Hematopoietic multipotent progenitor cell treated with erythropoietin and hydrocortisone succinate and interleukin-3 and kit ligand, for 4 days (in vitro differentiated cells): ENCODE measurements at regions not wholly inside any gene's neighbourhood (a gene's known extent, or its start where the extent isn't known, plus 50 kb on each side); places are given as distances from the start of the nearest gene placed in this dataset.

Source experiments
- DNase-seq: peaks from one replicate; pipeline ENCODE4 v3.0.0-alpha.2; 2015

DNA sequence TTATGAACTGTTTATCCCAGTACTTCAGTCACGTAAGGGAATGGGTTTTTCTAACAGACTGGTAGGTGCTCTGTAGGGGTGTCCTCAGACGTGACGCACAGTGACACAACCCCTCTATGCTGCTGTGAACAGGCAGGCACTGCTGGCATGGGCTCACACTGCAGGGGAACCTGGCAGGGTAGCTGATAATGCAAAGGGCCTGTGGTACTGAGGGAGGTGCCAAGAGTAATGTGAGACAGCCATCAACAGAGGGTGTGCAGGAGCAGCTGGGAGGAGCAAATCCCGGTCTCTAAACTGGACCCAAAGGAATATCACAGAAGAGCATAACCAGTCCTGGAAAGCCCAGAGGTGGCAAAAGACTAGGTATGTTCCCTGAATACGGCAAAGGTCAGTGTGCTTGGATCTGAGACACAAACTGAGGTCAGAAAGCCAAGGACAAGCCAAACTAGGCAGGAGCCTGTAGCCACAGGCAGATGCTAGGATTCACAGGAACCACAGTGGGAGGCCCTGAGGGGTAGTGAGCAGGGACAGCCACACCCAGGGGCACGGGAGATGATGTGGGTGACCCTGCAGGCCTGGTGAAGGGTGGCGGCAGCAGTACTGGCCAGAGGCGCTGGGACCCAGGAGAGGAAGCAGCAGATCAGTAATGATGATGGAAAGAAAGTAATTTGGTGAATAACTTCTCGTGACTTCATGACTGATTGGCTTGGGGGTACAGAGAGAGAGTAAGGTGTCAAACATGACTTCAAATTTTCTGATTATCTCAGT is 248.1 kb upstream of the CHRNA7 start:
- no peak for DNase-seq

DNA sequence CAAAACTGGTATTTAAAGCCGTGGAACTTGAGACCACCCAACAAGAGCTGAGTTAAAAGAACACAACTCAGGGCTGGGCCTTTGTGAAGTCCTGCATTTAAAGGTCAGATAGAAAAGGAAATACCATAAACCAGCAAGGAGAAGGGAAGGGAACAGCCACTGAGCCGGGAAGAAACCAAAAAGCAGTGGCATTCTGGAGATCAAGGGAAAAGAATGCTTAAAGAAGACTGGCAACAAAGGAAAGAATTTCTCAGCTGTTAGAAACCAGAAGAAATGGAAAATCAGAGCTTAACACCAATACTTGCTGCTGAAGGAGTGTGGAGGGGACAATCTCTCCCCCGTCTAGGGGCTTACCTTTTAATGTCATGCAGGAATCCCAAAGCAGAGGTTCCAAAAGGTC is 247.4 kb upstream of the CHRNA7 start:
- no peak for DNase-seq

DNA sequence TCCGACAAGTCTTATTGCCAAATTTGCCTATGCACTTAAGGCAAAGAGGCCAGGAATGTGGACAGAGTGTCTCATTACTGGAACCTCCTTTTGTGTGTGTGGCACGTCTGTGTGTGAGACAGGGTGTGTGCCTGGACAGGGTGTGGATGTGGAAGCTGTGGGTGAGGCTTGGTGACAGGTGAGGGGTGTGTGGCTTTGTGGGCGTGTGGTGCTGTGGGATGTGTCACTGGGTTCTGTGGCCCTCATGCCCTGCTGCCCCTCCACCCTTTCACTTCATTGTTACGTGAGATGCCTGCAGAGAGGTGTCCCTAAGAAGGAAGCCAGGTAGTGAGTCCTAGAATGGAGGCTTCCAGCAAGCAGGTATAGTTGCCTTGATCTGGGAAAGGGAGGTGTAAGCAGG is 244.0 kb upstream of the CHRNA7 start:
- DNase-seq, result no peak

DNA sequence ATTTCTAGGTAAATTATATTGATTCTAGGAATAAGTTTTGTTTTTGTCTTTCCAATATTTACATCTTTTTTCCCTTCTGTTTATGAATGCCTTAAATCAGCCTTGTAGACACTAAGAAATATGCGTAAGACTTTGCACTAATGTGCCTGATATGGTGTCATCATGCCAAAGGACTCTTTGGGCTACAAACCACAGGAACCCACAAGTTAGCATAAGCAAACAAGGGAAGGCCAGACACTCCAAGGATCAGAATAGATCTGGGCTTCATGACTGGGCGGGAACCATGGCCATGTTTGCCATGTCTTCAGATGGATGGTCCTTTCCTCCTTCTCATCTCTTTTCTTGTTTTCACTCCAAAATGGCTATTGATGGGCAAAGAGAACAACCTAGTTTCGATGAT is 242.2 kb upstream of the CHRNA7 start:
- no peak for DNase-seq

DNA sequence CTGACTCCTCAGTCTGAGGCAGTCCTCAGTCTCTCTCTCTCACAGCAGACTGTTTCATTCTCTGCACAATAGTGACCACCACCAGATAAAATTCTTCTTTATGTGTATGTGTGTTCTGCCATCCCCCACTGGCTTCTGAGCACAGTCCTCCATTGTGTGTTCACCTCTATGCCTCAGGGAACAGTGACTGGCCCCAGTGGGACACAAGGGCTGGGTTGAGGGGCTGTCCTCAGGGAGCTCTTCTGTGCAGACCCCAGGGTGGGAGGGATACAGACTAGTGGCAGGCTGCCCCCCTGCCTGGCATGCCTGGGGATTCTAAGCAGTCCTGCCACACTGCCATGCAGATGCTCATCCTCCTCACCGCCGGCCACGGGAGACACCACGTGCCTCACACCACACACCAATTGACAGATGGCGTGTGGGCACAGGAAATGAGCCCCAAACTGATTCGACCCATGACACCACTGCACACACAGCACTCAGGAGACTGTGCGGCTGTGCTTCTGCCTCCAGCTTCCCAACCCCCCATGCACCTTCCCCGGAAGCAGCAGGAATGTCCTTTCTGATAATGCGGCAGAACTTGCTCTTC is 237.6 kb upstream of the CHRNA7 start:
- no peak for DNase-seq

- DNase-seq, result no peak
Measured at GRCh38 chr15:31799319-31799714, 231.0 kb upstream of the CHRNA7 start.

- DNase-seq, result no peak
Measured at GRCh38 chr15:31799715-31800321, 230.5 kb upstream of the CHRNA7 start.

DNA sequence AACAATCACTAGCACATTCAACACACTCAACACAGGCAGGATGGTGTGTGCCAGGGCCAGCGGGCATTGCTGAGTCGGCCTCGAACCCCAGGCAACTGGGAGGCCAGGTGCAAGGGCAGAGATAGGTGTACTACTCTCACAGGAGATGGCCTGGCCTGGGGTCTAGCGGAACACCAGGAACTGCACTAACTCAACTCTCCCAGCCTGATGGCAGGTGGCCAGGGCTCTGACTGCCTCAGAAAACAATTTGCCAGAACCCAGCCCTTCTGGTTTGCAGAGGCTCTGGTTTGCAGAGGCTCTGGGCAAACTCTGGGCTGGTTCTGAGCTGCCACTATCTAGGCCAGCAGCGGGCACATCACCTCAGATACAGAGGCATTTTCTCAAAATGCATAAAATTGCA is 229.2 kb upstream of the CHRNA7 start:
- no peak for DNase-seq

GRCh38 chr15:31802761-31803160 is 227.6 kb upstream of the CHRNA7 start:
- DNase-seq, result no peak

DNA sequence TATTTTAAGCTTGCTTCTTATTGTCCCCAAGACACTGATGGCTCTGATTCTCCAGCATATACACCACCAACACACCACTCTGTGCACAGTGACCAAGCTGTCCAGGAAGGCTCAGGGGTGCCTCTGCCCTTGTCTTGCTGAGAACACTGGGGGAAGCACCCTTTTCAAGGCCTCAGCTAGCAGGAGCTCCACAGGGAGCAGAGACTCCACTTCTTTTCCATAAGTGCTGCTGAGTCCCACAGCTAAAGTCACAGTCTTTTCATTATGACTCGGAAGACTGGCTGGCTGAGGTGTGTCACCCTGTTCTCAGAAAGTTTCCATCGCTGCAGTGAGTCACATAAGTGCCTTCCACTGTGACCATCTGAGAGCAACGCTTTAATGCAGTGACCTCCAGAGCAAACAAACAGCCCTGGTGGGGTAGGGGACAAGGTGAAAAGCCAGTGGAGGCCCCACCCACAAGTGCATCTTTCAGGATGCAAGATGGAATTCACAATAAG is 226.9 kb upstream of the CHRNA7 start:
- no peak for DNase-seq

- no peak for DNase-seq
Measured at GRCh38 chr15:31805090-31805662, 225.1 kb upstream of the CHRNA7 start.

DNA sequence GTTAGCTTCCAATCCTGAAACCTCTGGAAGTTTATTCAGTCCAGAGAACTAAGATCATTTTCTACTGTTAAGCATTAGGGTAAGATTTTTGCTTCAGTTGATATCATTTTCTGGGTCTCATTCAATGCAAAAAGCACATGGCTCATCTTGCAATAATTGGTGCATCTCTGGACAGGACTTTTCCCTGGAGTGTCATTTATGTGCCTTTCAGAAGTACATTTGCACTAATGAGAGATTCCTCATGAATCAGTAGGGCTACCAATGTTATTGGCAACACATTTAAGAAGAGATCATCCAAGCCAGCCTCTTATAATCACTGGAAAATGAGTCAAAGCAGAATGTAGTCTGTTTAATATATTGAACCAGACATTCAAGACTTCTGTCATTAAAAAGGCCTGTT is 224.2 kb upstream of the CHRNA7 start:
- DNase-seq, result no peak

DNA sequence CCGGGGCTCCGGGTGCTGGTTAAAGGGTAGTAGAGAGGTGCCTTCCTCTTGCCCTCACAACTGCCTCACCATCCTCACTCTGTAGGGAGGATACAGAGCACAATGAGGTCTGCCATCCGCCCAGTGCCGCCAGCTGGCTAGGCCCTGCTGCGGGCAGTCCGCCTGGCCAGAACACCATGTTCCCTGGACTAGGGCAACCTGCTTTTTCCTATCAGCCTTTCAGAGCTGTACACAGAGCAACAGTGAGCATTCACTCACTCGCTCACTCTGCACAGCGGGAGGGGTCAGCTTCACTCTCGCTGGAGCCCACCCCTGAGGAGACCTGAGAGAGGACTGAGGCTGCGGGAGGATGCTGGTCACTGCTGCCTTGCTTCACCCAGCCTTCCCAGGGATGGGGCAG is 218.7 kb upstream of the CHRNA7 start:
- DNase-seq, result no peak

- DNase-seq, result no peak
Measured at GRCh38 chr15:31814082-31814481, 216.2 kb upstream of the CHRNA7 start.

- DNase-seq, result no peak
Measured at GRCh38 chr15:31815411-31816155, 214.7 kb upstream of the CHRNA7 start.

GRCh38 chr15:31822463-31822862 is 207.9 kb upstream of the CHRNA7 start:
- DNase-seq, result no peak

- no peak for DNase-seq
Measured at GRCh38 chr15:31824024-31824423, 206.3 kb upstream of the CHRNA7 start.

DNA sequence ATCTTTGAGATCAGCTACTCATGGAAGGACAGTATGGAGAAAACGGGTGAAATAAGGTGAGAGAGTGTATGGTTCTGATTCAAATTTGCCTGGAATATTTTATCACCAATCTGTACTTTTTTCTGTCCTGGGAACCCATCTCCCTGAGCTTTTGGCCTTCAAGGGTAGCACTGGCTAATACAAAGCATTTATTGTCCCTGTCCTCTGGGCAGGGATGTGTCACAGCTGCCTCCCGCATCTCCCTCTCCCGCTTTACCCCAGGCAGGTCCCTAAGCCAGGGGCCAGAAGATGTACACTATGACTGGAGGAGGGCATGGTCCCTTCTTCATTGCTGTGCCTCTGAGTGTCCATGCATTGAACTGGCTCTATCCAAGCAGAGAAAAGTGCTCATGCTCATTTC is 201.7 kb upstream of the CHRNA7 start:
- DNase-seq, result no peak

- DNase-seq, result no peak
Measured at GRCh38 chr15:31830591-31830990, 199.7 kb upstream of the CHRNA7 start.

GRCh38 chr15:31831596-31831995 is 198.7 kb upstream of the CHRNA7 start:
- DNase-seq, result no peak

GRCh38 chr15:31834654-31835053 is 195.7 kb upstream of the CHRNA7 start:
- DNase-seq, result no peak

GRCh38 chr15:31839388-31839787 is 190.9 kb upstream of the CHRNA7 start:
- DNase-seq, result no peak

- DNase-seq, result no peak
Measured at GRCh38 chr15:31840849-31841476, 189.4 kb upstream of the CHRNA7 start.
